Cardiac fibroblast (primary cell): ENCODE measurements at regions not wholly inside any gene's neighbourhood (a gene's known extent, or its start where the extent isn't known, plus 50 kb on each side); places are given as distances from the start of the nearest gene placed in this dataset.
A peak's percentile ranks its signal among the peaks of the same experiment; 100 is the strongest.
"Not testable (repeated sequence)": the region's sequence is repeated elsewhere in the genome, so short reads cannot be mapped to it uniquely, and the experiment has no call there.

ENCODE experiments used
- DNase-seq, 2 donors: peaks; one replicate each; pipeline versions ENCODE4 v3.0.0 to v3.0.0-alpha.2; 2010; ENCODE audit warnings: low read depth in 2 of 2
- H3K4me3 ChIP-seq, 2 donors: replicated peaks in 1 of 2; 1 replicate in 1 of 2; 2 replicates in 1 of 2; pipeline ENCODE4 v1.5.1; 2011; ENCODE audit warnings: low read depth in 2 of 2, low read length in 2 of 2, mild to moderate bottlenecking in 2 of 2, moderate library complexity in 1 of 2
- CTCF ChIP-seq: IDR thresholded peaks from one replicate; pipeline ENCODE4 v1.5.1; 2011; ENCODE audit warnings: low read depth, mild to moderate bottlenecking, low read length, inconsistent platforms

GRCh38 chr1:228611707-228612106, 123.6 kb upstream of the RHOU start:
- not testable (repeated sequence) for DNase-seq

GRCh38 chr1:228622002-228622716, 113.1 kb upstream of the RHOU start:
- DNase-seq, H3K4me3 ChIP-seq: not testable (repeated sequence)

More at GRCh38 chr1:228611707-228612106, 123.6 kb upstream of the RHOU start:
- H3K4me3 ChIP-seq = not testable (repeated sequence)

GRCh38 chr1:228626481-228626880, 108.8 kb upstream of the RHOU start:
- H3K4me3 ChIP-seq, DNase-seq: not testable (repeated sequence)

GRCh38 chr1:228632858-228633257, 102.4 kb upstream of the RHOU start:
- not testable (repeated sequence) for H3K4me3 ChIP-seq, DNase-seq

GRCh38 chr1:228635304-228635703, 100.0 kb upstream of the RHOU start:
- not testable (repeated sequence) for DNase-seq, H3K4me3 ChIP-seq

- H3K4me3 ChIP-seq = peak overlapping the region in 1 of 2 donors; percentile 18
- not testable (repeated sequence) for DNase-seq
Observed at GRCh38 chr1:228637529-228637928, 97.8 kb upstream of the RHOU start.

- DNase-seq = peak; percentile 54 to 63
- peak overlapping the region; percentile 45 to 56 for H3K4me3 ChIP-seq
Observed at GRCh38 chr1:228646717-228647522, 88.4 kb upstream of the RHOU start.

GRCh38 chr1:228647523-228648444, 87.5 kb upstream of the RHOU start:
- peak; percentile 52 to 56 for DNase-seq
- TF ChIP-seq CTCF = no peak
- H3K4me3 ChIP-seq = peak overlapping the region; percentile 45 to 56

More at GRCh38 chr1:228646717-228647522, 88.4 kb upstream of the RHOU start:
- no peak for TF ChIP-seq CTCF

- DNase-seq = no peak
- no peak for TF ChIP-seq CTCF
- peak overlapping the region in 1 of 2 donors; percentile 56 for H3K4me3 ChIP-seq
Observed at GRCh38 chr1:228648647-228649383, 86.5 kb upstream of the RHOU start.
